Left hindlimb (tissue), 1 donor: ENCODE measurements at regions not wholly inside any gene's neighbourhood (a gene's known extent, or its start where the extent isn't known, plus 50 kb on each side); places are given as distances from the start of the nearest gene placed in this dataset.

ENCODE experiments used
- DNase-seq: peaks from one replicate; pipeline ENCODE4 v3.0.0-alpha.2; 2018

DNA sequence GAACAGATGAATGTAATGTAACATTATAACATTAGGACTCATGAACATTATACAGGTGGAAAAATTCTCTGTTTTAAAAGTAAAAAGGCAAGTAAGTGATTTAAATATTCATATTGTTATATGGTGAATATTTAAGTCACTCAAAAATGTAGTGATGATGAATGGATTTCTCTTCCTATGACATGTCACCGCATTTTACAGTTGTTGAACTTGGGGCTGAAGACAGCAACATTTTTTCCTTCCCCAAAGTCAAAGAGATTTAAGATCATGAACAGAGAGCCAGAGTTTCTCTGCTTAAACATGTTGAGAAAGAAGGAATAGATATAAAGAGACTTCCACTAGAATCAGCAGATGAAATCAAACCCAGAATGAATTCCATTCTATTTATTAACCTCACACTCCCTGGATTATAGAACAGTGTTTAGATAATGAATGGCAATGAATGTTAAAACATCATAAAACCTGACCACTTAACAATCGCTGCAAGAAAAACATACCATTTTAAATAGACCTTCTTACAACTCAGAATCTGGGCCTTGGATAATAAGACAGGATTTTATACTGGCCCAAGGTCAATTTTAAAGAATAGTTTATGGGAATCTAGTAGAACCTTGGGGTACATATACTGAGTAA lies 163.6 kb upstream of the SIX2 start:
- DNase-seq: no peak

DNA sequence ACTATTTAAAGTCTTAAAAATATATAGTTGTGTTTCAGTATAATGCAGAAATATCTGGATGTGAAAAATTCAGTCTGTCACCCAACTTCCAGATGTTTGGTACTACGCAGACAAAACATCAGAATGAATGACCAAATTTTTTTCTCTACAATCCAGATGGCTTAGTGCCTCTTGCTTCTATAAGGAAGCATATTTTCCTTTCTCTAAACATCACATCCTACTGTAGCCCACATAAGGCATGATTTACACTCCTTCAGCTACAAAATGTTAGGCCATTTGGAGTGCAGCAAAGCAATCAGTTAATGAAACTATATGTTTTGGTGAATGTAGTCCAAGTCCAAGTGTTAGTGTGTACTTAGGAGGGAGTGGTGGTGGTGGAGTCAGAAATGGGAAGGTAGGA lies 162.9 kb upstream of the SIX2 start:
- DNase-seq: no peak

DNA sequence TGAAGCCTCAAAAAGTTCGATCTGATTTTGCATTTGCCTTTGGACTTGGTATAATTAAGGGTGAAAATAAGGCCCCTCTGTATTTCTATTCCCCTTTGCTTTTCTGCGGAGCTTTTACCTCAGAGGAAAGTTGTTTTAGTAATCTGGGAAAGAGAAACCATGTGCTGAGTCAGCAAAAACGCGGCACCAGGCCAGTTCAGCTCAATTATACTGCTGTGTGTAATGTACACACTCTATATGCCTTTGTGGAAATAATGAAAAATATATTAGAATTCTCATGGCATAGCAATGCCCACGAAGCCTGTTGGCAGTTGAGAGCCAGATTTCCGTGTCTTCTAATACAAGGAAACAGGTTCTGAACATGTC lies 161.9 kb upstream of the SIX2 start:
- DNase-seq: peak; percentile 51

DNA sequence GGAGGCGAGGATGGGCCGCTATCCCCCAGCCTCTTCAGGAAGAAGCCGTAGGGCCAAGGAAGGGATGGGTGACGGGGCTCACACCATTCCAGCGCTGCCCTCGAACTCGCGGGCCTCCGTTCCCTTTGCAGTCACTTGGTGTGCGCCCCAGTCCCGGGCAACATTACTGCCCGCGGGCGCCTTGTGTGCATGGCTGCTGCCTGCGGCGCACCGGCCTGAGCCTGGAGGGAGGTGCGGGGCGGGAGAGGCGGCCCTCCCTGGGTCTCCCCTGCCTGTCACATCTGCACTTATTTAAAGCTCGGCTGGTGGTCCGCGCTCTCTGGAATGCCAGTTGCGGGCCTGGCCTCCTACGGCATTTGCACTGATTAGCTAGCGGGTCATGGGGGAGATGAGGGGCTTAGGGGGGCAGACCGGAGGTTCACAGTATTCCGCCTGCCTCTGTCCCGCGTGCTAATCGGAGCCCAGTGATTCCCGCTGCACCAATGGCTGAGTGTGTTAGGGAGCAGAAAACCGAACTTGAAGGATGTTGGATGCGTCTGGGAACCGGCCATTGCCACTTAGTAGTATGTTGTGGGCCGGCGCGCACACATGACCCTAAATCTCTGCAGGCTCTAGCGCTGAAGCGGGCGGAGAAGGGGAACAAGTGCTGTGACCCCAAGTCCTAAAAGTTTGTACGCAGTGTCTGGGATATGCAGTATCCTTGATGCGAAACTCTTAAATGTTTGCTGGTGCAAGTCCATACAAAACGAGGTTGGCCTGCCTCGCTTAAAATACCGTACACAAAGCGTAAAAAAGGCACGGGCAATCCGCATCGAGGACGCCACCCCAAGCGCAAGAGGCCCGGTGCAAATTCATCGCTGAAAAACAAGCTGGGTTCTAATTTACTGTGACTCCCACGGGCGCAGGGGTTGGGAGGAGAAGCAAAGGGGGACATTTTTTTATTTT lies 161.2 kb upstream of the SIX2 start:
- DNase-seq: peak; percentile 53

DNA sequence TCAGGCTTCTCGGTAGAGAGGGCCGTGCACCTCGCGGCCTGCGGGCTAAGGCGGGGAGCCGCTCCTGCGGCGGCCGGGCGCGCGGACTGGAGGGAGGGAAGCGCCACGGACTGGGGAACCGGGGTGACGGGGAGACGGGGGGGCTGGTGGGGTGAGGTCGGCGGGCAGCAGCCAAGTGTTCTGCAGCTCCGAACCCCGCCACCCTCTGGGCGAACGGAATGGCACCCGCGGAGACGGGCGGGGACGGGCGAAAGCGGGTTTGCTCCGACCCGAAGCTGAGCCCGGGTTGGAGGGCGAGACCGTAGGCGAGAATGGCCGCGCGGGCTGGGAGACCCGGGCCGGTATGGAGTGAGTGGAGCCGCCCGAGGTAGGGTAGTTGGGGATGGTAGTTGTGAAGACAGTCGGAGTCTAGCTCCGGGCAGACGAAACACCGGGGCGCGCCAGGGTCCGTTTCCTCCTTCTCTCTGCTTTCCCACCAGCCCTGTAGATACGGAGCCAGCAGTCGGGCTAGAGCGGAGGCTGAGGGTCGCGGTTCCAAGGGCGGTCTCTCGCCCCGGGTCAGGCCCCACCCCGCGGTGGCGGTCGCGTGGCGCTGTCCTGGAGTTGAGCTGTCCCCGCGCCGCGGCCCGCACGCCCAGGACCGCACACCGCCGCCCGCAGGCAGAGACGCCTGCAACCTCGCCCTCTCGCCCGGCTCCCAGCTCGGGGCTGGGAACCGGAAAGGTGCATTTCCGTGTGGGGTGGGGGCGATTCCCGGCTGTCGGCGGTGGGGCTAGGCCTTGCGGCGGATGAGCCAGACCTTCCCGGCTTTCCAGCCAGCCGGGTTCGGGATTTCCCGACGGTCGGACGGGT lies 160.3 kb upstream of the SIX2 start:
- DNase-seq: peak; percentile 72

DNA sequence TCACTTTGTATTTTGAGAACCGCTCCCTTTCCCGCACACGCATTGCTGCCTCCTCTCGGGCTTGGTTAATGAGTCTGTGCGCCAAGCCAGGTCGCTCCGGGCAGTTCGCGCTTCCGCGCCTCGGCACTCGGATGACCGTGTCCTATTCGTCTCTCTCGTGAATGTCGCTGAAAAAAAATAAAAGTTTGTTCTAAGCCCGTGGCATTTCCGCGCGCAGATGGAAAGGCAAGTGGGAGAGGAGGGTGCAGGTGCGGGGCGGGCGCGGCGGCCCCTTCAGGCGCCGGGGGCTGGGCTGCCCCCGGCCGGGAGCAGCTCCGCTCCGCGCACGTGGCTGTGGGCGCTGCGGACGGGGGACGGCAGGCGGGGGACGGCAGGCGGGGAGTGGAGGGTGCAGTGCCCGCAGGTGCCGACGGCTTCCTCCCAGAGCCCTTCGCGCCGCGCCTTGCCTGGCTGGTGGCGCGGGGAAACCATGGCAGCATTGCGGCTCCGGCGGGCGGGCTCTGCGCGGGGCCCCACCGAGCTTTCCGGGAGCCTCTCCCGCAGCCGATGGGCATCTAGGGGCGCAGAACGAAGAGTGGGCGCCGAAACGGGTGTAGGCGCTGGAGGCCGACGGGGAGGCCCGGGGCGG lies 159.6 kb upstream of the SIX2 start:
- no peak for DNase-seq

DNA sequence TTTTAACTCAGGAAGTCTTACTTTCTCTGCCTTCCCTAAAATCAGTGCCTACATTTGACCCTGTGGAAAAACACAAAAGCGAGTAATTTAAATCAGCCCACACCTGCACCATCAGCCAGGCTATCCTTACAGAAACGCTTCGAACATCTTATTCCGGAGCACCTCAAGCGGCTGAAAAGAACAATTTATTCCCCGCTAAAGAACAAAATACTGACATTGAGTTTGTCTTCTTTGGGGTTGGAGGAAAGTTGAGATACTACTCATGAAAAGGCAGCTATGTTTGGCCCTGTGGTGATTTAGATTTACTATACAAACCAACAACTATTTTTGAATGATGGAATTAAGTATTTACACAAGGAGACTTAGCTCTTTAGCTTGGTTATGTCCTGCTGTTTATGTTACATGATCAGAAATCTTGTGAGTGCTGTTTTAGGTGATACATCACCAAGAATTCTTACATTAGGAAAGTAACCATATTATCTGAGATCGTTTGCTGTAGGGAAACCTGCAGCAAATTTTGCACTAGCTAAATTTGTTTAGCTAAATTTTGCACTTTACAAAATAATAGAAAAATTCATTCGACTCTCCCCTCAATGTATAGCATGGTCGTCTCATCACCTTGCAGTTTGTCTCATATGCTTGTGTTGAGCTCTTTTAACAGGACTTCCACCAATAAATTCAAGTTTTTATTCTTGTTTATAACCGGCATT lies 158.8 kb upstream of the SIX2 start:
- no peak for DNase-seq

DNA sequence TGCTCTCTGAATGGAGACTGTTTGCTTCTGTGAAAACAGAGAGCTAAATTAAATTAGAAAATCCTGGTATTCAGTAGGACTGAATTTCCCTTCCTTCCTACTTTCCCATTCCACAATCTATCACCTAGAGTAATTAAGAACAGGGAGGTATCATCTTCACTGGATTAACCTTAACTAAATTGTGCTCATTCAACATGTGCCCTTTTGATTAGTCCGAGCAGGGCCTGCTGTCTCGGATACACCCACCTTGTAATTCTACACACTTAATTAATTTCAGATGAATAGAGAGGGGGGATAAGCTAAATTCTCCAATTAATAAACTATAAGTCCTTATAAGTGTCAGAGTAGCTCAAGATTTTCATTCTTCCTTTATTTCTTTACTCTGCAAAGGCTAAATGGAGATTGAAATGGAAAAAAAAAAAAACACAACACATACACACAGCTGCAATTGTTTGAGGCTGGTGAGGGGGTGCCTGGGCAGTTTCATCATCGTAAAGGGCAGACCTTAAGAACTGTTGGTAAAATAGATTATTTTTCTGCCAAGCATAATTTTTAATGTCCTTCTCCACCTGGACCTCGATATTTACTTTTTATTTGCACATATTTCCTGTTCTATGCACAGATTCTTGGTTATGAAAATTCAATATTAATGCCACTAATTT lies 157.1 kb upstream of the SIX2 start:
- DNase-seq: no peak

DNA sequence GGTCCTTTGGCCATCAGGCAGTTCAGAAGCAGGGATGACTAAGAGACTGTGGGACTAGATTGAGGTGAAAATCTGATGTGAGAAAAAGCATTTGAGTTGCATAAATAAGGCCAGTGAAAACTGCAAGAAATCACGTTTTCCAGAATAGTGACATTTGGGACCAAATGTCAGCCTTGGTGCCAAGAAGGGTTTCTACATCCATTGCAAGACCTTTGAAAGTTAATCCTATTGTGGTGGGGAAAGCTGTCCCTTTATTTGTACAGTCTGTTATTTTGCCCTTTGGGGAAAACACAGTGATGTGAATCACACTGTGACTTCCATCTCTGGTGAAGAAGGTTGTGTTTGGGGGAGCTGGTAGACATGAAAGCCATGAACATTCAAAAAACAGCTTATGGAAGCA lies 153.5 kb upstream of the SIX2 start:
- DNase-seq: no peak

DNA sequence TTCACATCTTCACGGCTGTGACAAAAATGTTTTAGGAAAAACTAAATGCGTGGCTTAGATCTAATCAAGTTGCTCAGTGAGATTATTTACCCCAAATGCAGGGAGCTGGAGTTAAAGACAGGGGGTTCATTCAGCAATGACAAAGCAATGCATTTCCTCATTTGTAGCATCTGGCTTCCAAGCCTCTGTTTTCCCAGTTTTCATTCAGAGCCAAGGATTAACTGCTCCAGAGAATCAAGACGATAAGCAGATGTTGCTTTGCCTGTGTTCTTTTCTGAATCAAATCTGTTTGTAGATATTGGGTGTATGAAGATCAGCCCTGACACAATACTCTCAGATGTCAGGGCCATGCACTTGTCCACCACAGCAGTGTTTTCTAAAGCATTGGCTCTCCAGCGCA lies 147.4 kb upstream of the SIX2 start:
- no peak for DNase-seq

DNA sequence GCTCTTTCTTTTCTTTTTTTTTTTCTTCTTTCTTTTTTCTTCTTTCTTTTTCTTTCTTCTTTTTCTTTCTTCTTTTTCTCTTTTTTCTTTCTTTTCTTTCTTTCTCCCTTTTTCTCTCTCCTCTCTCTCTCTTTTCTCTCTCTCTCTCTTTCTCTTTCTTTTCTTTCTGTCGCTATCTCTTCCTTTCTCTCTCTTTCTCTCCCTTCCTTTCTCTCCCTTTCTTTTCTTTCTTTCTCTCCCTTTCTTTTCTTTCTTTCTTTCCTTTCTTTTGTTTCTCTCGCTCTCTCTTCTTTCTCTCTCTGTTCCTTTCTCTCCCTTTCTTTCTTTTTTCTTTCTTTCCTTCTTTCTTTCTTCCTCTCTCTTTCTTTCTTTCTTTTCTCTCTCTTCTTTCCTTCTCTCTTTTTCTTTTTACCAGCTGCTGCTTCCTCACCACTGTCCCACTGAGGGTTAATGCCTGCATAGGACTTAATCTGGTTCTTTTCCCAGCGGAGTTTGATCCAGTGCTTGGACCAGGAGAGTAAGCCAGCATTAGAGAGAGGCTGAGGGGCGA lies 145.4 kb upstream of the SIX2 start:
- no peak for DNase-seq

DNA sequence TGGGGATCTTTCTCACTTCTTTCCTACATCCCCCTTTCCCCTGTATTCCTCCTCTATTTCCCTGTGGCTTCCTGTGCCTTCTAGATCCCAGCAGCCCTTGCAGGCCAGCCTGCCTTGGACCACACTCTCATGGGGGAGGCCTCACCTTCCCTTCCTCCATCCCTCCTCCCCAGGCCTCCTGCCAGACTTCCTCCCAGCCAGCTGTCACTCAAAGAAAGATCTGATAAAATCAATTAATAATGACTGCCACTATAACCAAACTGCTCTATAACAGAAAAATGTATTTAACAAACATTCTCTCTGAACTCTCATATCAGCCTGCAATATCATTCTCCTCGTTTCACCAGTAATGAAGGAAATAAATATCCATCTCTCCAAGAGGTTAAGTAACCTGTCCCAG lies 144.9 kb upstream of the SIX2 start:
- DNase-seq: no peak

DNA sequence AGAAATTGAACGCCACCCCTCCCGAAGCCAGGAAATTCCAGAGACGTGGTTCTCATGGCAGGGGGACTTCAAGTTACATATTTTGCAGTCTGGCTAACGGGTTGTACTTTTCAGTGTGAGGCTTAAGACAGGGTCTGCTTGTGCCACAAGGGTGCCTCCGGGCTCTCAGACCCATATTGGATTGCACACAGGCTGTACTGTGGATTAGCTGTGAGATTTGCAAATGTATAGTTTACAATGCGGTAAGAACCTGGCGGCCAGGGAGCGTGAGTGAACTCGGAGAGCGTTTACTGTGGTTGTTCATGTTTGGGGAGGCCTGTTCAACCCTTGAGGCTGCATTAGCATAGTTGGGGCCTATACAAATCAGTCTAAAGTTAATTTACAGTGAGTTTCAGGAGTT lies 143.9 kb upstream of the SIX2 start:
- no peak for DNase-seq

DNA sequence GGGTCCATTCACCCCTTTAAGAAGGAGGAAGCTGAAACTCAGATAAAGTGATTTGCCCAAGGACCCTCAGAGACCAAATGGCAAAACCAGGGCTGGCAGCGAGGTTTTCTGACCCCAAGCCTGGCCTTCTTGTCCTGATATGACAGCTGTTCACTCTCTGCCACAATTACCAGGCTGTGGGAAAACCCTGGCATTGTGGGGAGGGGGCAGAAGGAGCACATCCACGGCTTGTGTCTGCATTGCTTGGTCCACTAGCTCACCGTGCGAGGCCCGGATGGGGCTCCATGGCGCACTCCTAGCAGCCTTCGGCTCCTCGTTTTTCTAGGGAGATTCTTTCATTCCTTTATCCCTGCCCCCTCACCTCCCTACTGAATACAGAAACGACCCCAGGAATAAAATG lies 143.4 kb upstream of the SIX2 start:
- DNase-seq: no peak

DNA sequence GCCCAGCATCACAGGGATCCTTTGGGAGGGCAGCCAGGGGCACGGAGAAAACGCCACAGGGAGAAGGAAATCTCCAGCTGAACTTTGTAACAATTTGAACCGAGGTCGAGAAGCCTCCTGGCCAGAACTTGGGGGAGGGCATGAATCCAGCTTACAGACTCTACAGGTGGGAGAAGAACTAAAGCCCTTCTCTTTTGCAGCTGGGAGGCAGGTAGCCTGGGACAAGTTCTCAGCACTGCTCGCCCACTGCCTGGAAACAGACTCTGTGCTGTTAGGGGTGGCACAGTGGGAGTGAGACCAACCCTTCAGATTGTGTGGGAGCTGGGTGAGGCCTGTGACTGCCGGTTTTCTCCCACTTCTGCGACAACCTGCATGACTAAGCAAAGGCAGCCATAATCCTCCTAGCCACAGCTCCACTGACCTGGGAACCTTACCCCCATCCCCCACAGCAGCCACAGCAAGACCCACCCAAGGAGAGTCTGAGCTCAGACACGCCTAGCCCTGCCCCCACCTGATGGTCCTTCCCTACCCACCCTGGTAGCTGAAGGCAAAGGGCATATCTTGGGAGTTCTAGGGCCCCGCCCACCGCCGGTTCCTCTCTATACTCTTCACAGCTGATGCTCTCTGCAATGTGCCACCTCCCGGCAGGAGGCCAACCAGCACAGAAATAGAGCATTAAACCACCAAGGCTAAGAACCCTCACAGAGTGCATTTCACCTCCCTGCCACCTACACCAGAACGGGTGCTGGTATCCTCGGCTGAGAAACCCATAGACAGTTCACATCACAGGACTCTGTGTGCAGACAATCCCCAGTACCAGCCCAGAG lies 136.0 kb upstream of the SIX2 start:
- no peak for DNase-seq

DNA sequence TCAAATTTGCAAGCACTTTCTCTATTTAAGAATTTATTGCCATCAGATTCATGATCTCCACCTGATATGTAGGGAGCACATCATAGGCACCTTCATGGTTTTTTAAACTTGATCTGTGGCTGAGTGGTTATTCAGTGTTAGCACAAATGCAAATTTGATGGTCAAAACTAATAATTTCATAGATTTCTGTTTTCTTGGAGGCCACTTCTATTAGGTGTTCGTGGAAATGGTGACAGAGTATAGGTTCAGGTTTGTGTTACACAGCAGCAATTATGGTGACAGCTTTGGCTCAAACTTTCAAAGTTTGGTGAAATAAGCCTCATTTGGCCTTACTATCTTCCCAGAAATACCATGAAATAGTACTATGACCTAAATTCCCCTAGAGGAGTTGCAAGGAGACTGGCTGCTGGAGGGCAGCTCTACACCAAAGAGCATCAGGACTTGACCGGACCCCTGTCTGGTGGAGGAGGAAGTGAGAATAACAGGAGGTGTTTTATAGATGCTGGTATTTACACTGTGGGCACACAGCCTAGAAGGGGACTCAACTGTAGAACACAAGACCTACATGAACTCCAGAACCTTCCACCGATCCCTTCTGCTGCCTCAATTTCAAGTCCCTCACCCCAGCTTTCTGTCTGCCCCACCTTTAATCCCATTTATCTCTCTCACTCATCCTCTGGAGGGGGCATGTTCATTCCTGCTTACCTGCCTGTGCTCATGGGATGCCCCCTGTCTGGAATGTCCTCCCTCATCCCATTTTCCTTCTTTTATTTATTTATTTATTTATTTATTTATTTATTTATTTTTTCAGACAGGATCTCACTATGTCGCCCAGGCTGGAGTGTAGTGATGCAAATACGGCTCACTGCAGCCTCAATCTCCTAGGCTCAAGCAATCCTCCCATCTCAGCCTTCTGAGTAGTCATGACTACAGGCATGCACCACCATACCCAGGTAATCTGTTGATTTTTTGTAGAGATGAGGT lies 132.9 kb upstream of the SIX2 start:
- DNase-seq: no peak

DNA sequence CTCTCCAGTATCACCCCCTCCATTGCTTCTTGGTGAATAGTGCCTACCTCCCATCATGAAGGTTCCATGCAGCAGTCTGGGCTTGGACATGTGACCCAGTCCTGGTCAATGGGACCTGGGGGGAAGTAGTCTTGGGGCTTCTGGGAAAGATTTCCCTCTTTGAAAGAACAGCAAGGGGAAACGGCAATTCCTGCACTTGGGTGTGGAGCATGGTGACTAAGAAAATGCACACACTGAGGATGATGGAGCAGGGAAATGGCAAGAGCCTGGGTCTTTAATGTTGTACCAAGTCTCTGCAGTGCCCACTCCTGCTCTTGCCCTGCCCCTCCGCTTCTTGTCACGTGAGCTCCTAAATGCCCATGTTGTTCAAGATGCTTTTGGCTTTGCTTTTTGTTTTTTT lies 131.4 kb upstream of the SIX2 start:
- no peak for DNase-seq

DNA sequence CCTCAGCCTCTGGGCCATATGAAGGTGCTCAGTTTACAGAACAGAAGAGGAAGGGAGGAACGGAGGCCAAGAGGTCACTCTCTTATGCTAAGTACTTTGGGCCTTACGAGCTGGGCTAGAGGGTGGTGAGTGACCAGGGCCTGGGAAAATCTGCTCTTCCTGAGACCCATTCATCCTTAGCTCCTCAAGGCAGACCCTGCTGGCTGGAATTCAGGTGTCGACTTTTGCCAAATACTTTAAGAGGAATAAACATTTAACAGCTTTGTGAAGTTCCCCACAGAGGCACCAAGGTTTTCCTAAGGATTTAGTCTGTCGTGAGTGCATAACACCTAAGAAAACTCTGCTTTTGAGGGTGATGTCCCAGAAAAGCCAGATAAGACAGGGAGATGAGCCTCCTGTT lies 129.7 kb upstream of the SIX2 start:
- no peak for DNase-seq

DNA sequence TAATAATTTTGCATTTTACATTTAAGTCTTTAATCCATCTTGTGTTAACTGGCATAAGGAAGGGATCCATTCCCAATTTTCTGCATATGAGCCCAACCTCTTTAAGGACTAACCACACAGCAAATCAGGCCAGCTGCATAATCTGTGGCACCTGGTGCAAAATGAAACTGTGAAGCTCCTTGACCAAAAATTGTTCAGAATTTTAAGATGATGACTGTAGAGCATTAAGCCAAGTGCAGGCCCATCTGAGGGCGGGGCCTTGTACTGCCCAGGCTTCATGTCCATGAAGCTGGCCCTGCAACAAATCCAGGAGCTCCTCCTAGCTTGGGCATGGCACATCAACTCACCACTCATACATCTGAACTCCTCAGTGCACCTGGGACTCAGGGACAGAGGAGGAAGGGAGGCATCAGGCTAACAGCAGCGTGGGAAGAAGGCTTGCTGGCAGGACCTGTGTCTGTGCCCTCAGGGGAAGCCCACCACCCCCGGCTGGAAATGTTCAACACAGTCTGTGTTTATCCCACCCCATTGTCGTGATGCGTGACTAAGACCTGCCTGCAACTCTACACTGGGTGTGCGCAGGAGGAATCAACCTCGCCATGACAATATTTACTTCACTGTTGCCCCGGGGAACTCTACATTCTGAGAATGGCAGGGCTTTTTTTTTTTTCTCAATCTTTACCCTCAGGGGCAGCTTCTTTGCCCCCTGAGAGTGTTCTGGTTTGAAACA lies 128.9 kb upstream of the SIX2 start:
- no peak for DNase-seq
